NCI-H446 treated with DMSO at 0.1 percent for 48 hours (cell line): ENCODE measurements at regions not wholly inside any gene's neighbourhood (a gene's known extent, or its start where the extent isn't known, plus 50 kb on each side); places are given as distances from the start of the nearest gene placed in this dataset.
"Not testable (repeated sequence)": the region's sequence is repeated elsewhere in the genome, so short reads cannot be mapped to it uniquely, and the experiment has no call there.

Source experiments
- DNase-seq: peaks from one replicate; lab custom pipeline; 2025; lab: John Stamatoyannopoulos, UW

DNA sequence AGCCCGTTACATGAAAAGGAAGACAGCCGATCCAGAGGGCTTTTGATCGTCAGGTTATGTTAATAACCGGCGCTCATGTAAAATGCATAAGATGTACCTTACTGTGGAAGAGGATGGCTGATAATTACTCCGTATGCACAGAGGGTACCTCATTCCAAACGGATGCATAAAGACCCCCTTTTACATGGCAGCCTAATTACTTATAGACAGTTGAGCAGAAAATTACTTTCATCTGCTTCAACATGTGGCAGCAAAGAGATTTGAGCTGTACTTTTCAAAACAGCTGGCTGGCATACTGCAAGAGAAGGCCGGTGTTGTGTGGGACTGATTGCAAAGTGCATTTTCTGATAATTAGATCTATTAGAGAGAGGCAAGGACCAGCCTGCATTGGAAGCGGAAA lies 103.4 kb downstream of the SHOX start:
- DNase-seq: no peak

DNA sequence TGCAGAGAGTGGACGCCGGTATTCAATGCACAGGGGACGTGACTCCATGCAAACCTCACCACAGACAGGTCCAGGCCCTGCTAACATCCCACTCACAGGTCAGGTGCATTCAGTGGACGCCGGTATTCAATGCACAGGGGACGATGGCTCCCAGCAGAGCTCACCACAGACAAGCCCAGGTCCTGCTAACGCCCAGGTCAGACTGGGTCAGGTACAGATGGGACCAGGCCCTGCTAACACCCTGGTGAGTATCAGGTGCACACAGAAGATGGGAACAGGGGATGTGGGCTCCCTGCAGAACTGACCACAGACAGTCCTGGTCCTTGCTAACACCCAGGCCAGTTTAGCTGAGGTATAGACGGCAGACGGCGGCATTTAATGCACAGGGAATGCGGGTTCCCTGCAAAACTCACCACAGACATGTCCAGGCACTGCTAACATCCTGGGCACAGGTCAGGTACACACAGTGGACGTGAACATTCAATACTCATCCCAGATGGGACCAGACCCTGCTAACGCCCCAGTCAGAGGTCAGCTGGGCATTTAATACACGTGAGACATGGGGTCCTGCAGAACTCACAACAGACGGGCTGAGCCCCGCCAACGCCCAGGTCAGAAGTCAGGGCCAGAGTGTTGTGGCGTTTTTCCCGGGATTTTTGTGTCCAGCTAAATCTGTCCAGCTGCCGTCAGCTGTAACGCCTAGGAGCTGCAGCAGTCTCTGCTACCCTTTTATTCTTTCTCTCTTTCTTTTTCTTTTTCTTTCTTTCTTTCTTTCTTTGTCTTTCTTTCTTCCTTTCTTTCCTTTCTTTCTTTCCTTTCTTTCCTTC lies 99.2 kb downstream of the SHOX start:
- DNase-seq: no peak

DNA sequence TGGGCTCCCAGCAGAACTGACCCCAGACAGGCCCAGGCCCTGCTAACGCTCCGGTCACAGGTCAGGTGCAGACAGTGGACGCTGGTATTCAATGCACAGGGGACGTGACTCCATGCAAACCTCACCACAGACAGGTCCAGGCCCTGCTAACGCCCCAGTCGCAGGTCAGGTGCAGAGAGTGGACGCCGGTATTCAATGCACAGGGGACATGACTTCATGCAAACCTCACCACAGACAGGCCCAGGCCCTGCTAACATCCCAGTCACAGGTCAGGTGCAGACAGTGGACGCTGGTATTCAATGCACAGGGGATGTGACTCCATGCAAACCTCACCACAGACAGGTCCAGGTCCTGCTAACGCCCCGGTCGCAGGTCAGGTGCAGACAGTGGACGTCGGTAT lies 98.5 kb downstream of the SHOX start:
- DNase-seq: not testable (repeated sequence)

DNA sequence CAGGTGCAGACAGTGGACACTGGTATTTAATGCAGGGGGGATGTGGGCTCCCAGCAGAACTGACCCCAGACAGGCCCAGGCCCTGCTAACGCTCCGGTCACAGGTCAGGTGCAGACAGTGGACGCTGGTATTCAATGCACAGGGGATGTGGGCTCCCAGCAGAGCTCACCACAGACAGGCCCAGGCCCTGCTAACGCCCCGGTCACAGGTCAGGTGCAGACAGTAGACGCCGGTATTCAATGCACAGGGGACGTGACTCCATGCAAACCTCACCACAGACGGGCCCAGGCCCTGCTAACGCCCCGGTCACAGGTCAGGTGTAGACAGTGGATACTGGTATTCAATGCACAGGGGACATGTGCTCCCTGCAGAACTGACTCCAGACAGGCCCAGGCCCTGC lies 98.0 kb downstream of the SHOX start:
- not testable (repeated sequence) for DNase-seq

DNA sequence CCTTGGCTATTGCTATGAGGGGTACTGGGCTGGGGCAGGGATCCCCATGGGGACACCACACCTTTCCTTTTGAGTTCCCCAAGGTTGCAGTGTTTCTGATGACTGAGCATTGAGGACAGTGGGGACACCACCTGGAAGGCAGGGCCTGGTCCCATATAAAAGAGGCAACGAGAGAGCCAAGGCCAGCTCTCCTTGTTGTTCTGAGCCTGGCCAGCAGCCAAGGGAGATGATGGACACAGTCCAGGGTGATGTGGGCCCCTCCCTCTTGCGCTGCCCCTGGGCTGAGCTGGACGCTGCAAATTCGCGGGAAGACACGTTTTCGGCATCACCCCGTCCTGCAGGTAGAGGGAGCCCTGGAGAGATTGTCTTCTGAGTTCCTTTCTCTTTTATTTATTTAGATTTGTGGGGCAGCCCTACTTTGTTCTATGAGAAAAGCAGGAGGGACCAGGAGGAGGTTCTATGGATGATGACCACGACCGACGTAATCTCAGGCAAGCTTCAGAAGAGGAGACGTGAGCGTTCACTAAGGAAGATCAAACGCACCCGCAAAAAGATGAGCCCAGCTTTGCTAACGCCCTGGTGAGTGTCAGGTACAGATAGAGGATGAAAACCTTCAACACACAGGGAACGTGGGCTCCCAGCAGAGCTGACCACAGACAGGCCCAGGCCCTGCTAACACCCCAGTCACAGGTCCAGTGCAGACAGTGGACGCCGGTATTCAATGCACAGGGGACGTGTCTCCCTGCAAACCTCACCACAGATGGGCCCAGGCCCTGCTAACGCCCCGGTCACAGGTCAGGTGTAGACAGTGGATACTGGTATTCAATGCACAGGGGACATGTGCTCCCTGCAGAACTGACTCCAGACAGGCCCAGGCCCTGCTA lies 97.4 kb downstream of the SHOX start:
- DNase-seq: no peak

DNA sequence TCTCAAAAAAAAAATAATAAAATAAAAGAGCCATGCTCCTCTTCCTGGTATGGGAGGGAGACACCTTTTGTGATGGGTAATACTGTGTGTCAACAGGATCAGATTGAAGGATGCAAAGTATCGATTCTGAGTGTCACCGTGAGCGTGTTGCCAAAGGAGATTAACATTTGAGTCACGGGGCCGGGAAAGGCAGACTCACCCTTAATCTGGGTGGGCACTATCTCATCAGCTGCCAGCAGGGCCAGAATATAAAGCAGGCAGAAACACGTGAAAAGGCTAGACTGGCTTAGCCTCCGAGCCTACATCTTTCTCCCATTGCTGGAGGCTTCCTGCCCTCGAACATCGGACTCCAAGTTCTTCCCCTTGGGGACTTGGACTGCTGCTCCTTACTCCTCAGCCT lies 95.4 kb downstream of the SHOX start:
- no peak for DNase-seq

DNA sequence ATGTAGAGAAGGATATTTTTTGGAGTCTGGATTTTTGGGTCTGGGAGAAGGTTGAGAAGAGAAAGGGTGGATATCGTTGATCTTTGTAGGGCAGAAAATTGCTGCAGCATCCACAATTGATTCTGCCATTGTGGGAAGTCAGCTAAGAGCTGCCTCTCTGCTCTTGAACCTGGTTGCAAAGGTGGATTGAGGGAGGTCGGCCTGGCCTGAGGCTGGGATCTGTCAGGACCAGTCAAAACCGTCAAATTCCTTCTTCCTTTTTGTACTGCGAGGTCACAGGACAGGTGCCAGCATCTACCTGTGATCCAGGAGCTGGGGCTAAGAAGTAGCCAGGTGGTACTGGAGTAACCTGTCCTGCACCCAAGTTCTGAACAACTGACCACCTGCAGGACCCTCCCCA lies 93.7 kb downstream of the SHOX start:
- no peak for DNase-seq

DNA sequence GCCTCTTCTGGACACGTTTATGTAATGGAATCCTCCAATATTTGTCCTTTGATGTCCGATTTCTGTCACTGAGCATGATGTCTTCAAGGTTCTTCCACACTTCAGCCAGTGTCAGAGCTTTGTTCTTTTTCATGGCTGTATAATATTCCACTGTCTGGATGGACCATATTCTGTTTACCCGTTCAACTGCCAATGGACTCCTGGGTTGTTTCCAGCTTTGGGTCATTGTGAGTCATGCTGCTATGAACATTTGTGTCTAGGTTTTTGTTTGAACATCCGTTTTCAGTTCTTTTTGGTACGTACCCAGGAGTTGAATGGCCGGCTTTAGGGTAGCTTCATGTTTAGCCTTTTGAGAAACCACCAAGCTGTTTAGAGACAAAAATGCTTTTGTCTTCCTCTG lies 93.2 kb downstream of the SHOX start:
- no peak for DNase-seq

DNA sequence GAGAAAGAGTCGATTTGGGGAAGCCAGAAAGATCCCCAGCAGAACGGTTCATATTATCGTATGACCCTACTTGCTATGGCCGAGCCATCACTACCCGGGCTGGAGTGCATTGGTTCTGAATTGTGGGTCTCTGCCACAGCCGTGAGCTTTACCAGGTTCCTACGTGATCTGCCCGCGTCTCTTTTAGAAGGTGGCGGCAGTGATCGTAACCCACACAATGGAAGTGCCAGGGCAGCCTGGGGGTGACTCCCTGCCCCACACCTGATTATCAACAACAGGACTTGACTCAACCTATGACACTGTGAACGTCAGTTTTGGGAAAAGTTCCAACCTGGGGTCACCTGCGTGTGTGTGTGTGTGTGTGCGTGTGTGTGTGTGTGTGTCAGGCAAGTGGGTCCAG lies 90.8 kb downstream of the SHOX start:
- no peak for DNase-seq

DNA sequence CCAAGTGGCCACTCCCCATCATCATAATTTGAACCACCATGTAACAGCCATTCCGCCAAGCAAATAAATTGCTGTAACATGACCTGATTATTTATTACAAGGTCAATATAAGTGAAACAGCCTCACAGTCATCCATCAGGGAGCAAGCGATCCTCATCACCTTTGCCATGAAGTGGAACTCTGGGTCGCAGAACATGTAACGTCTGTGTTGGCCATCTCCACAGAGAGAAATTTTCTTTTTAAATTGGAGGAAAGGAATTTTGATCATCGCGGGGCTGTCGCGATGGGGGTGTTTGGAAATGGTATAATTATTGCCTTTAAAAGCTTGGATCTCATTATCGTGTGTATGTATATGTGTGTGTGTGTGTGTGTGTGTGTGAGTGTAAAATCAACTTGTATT lies 90.2 kb downstream of the SHOX start:
- no peak for DNase-seq

DNA sequence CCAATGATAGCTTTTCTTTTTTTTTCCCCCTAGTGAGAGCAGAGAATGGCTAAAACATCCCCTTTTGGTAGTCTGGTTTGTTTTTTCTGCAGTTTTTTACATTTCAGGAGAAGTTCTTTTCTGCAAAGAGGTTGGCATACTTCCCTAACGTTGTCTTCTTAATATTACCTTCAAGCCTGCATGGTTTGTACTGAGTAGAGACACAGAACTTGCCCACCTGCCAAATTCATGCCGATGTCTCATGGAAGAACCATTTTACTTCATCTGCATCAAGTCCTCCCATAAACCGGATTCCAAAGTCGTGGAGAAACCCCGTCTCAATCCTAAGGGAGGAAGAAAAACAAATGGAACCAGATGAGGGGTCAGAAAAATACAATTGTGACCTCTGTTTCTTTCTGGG lies 89.7 kb downstream of the SHOX start:
- DNase-seq: no peak

DNA sequence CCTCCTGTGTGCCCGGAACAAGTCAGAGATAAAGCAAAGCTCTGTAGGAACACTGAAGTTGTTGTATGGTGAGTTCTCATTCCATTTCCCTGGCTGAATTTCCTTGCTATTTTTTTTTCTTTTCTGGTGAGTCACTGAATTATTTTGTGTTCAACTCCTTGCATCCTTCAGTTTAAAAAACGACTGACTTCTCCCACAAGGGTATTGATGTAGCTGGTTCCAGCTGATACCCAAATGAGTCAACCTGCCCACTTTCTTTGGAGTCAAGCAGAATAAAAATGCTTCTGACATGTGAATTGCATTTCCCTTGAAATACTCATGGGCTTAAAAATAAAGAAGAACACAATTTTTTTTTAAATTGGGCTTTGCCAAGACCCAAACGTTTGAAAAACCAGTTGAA lies 85.5 kb downstream of the SHOX start:
- DNase-seq: no peak

DNA sequence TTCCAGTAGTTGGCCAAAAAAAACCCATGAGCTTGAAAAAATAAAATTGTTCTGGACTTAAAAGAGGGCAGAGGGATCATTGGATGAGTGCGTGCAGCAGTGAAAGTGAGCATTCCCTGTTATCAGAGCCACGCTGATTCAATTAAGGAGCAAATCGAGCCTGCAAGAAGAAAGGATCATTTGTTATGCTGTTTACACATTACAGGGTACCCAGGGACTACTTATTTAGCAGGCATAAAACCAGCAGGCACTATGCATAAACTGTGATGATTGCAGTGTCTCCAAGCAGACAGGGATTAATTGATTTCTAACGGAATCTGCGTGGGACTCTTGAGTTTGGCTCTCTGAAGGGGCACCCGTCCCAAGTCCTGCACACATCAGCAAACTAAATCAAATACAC lies 83.5 kb downstream of the SHOX start:
- DNase-seq: no peak
